Endothelial cell of umbilical vein (primary cell): ENCODE measurements at regions not wholly inside any gene's neighbourhood (a gene's known extent, or its start where the extent isn't known, plus 50 kb on each side); places are given as distances from the start of the nearest gene placed in this dataset.

Source experiments
- BruUV-seq: library from RNA; stranded (reverse); fragments of 400-500 nt; replicated peaks from 2 replicates; lab custom pipeline; 2021; lab: Mats Ljungman, UMichigan
- CTCF ChIA-PET: fragments of 300-600, 350-600 bp; sonication (Branson Sonifier 250); formaldehyde crosslinking; loops from one replicate; lab custom pipeline; 2021; ENCODE audit warnings: antibody characterized with exemption, inconsistent platforms; lab: Charles Lee
- POLR2A ChIA-PET: fragments of 300-600, 350-600 bp; sonication (Branson Sonifier 250); formaldehyde crosslinking; loops from one replicate; lab custom pipeline; 2021; ENCODE audit warnings: antibody characterized with exemption, inconsistent platforms; lab: Charles Lee
- DNase-seq: peaks from one replicate; pipeline ENCODE4 v3.0.0-alpha.2; 2011; ENCODE audit warnings: low read depth, low spot score
- FAIRE-seq: peaks from 2 replicates; lab custom pipeline; 2011; peaks lifted over from hg19 to GRCh38; lab: Jason Lieb, UNC
- H2AFZ ChIP-seq: 2 replicates; pipeline ENCODE4 v1.6.0; 2012; ENCODE audit warnings: low read depth, low read length, control low read depth, inconsistent platforms
- H3K27ac ChIP-seq: 2 replicates; pipeline ENCODE4 v1.5.1; 2011; ENCODE audit warnings: low read depth, mild to moderate bottlenecking, control low read depth, low read length, moderate library complexity; ENCODE audit not compliant: insufficient read depth
- H3K27me3 ChIP-seq, 2 experiments: 2 replicates each; pipeline versions ENCODE4 v1.6.0 to v1.6.1; 2011; ENCODE audit warnings: low read length in 2 of 2, mixed read lengths in 1 of 2; ENCODE audit not compliant: control insufficient read depth in 2 of 2, insufficient read depth in 2 of 2
- H3K36me3 ChIP-seq, 2 experiments: 2 replicates in 1 of 2; 3 replicates in 1 of 2; pipeline ENCODE4 v1.5.1; 2011; ENCODE audit warnings: low read length in 2 of 2, mild to moderate bottlenecking in 1 of 2, moderate library complexity in 1 of 2; ENCODE audit not compliant: control insufficient read depth in 2 of 2, insufficient read depth in 2 of 2; ENCODE audit errors: extremely low read depth in 1 of 2
- H3K4me1 ChIP-seq: 3 replicates; pipeline ENCODE4 v1.5.1; 2011; ENCODE audit warnings: mild to moderate bottlenecking, low read length; ENCODE audit not compliant: control insufficient read depth, insufficient read depth; ENCODE audit errors: extremely low read depth
- H3K4me2 ChIP-seq: 2 replicates; pipeline ENCODE4 v1.6.1; 2011; ENCODE audit warnings: low read length, control low read depth, mixed read lengths; ENCODE audit not compliant: insufficient read depth
- H3K4me3 ChIP-seq, 3 experiments: fragments of 200-600 bp in 1 of 3; sonication (generic), shearing (Covaris generic) in 1 of 3; replicated peaks in 1 of 3; 2 replicates each; pipeline ENCODE4 v1.5.1; 2011 to 2016; ENCODE audit warnings: control low read depth in 3 of 3, low read length in 3 of 3, mild to moderate bottlenecking in 2 of 3, inconsistent platforms in 1 of 3, low read depth in 1 of 3, moderate library complexity in 1 of 3; ENCODE audit not compliant: insufficient read depth in 1 of 3
- H3K79me2 ChIP-seq: 2 replicates; pipeline ENCODE4 v1.6.0; 2012; ENCODE audit warnings: low read length, inconsistent platforms; ENCODE audit not compliant: control insufficient read depth, insufficient read depth
- H3K9ac ChIP-seq: replicated peaks from 2 replicates; pipeline ENCODE3; 2011; ENCODE audit warnings: low read length, control low read depth; ENCODE audit not compliant: insufficient read depth; ENCODE audit errors: extremely low read depth
- H3K9me1 ChIP-seq: replicated peaks from 3 replicates; pipeline ENCODE4 v1.6.0; 2011; ENCODE audit warnings: mild to moderate bottlenecking, low read length; ENCODE audit not compliant: control insufficient read depth, insufficient read depth; ENCODE audit errors: extremely low read depth
- H3K9me3 ChIP-seq: replicated peaks from 2 replicates; pipeline ENCODE4 v1.5.1; 2012; ENCODE audit warnings: low read length, inconsistent platforms; ENCODE audit not compliant: control insufficient read depth, insufficient read depth
- H4K20me1 ChIP-seq: replicated peaks from 2 replicates; pipeline ENCODE3; 2011; ENCODE audit warnings: mild to moderate bottlenecking, low read length; ENCODE audit not compliant: control insufficient read depth, insufficient read depth; ENCODE audit errors: extremely low read depth
- EZH2 ChIP-seq: IDR thresholded peaks from 2 replicates; pipeline ENCODE4 v1.6.1; 2012; ENCODE audit warnings: borderline replicate concordance, low read depth, mild to moderate bottlenecking, moderate library complexity, low read length, inconsistent platforms; ENCODE audit not compliant: severe bottlenecking
- FOS ChIP-seq: IDR thresholded peaks from 2 replicates; pipeline ENCODE4 v1.6.1; 2011; ENCODE audit warnings: mild to moderate bottlenecking, low read length, moderate library complexity, borderline replicate concordance; ENCODE audit not compliant: insufficient read depth
- GATA2 ChIP-seq: IDR thresholded peaks from 2 replicates; pipeline ENCODE4 v1.7.0; 2011; ENCODE audit warnings: low read depth, mild to moderate bottlenecking, moderate library complexity, mixed read lengths, low read length; ENCODE audit not compliant: insufficient read length, insufficient read depth
- JUN ChIP-seq: IDR thresholded peaks from 2 replicates; pipeline ENCODE4 v1.6.1; 2011; ENCODE audit warnings: borderline replicate concordance, low read depth; ENCODE audit not compliant: insufficient read length, insufficient read depth
- MAX ChIP-seq: IDR thresholded peaks from 2 replicates; pipeline ENCODE4 v1.6.1; 2011; ENCODE audit not compliant: insufficient read depth, insufficient read length
- MYC ChIP-seq: IDR thresholded peaks from one replicate; pipeline ENCODE4 v1.6.1; 2011; ENCODE audit warnings: mild to moderate bottlenecking, low read depth, low read length
- POLR2A ChIP-seq: IDR thresholded peaks from 2 replicates; pipeline ENCODE4 v1.6.1; 2012; ENCODE audit warnings: low read depth, mild to moderate bottlenecking, control low read depth, low read length
- POLR2AphosphoS5 ChIP-seq: IDR thresholded peaks from 2 replicates; pipeline ENCODE4 v1.6.1; 2012; ENCODE audit warnings: low read depth, mild to moderate bottlenecking, control low read depth, low read length, moderate library complexity; ENCODE audit not compliant: insufficient read depth
- dilution Hi-C: fragments of 300-500 bp; cut with MboI; formaldehyde crosslinking; loops from one replicate; pipeline ENCODE4 v1.15.0; 2019; ENCODE audit warnings: low sequenced_read_pairs; ENCODE audit not compliant: extremely low pct_ligation_motif_present
- intact Hi-C: fragments of 100-400 bp; cut with micrococcal nuclease; formaldehyde crosslinking; loops from one replicate; pipeline ENCODE4 v1.10.0; 2022
- TF ChIP-seq, protein P1 (sequence below), 2 donors: IDR thresholded peaks; 1 replicate in 1 of 2; 2 replicates in 1 of 2; pipeline ENCODE4 v1.5.1; 2011; ENCODE audit warnings: low read length in 2 of 2, mild to moderate bottlenecking in 2 of 2, moderate library complexity in 2 of 2, control low read depth in 1 of 2, inconsistent platforms in 1 of 2, low read depth in 1 of 2; ENCODE audit not compliant: insufficient read depth in 1 of 2; ENCODE audit errors: extremely low read depth in 1 of 2

DNA sequence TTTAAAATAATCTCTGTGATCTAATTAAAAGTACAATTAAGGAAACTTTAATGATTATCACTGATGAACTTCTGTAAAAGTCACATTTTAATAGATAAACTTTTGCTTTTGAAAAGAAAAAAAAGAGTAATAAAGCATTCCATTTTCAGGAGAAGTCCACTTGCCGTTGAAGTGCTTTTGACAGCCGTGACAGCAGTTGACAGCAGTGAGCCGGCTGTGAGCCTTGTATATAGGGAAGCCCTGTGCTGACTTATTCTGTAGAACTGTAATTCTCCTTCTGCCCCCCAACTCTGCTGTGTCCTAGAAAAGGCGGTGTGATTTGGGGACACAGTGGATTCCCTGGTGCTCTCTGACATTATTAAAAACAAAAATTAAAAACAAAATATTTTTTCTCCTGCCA is 78.0 kb downstream of the POM121L12 start:
- no peak overlapping the region for H3K27ac ChIP-seq
- H3K4me3 ChIP-seq = no peak overlapping the region
- H3K36me3 ChIP-seq = no peaks in the 10 kb centered on the region
- no peak overlapping the region for H2AFZ ChIP-seq
- intact Hi-C loops = no loop called here
- no peaks in the 10 kb centered on the region for H3K9me3 ChIP-seq
- TF ChIP-seq POLR2A (no peak), GATA2 (no peak), MAX (no peak)
- TF ChIP-seq, protein P1, sequence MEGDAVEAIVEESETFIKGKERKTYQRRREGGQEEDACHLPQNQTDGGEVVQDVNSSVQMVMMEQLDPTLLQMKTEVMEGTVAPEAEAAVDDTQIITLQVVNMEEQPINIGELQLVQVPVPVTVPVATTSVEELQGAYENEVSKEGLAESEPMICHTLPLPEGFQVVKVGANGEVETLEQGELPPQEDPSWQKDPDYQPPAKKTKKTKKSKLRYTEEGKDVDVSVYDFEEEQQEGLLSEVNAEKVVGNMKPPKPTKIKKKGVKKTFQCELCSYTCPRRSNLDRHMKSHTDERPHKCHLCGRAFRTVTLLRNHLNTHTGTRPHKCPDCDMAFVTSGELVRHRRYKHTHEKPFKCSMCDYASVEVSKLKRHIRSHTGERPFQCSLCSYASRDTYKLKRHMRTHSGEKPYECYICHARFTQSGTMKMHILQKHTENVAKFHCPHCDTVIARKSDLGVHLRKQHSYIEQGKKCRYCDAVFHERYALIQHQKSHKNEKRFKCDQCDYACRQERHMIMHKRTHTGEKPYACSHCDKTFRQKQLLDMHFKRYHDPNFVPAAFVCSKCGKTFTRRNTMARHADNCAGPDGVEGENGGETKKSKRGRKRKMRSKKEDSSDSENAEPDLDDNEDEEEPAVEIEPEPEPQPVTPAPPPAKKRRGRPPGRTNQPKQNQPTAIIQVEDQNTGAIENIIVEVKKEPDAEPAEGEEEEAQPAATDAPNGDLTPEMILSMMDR (IDR thresholded peaks at IDR 0.05; ENCODE audit: extremely low read depth in 1 of 2, insufficient read depth in 1 of 2, low read depth in 1 of 2, low read length in 2 of 2) = no peak
- dilution Hi-C loops = no loop called here
- H3K9ac ChIP-seq = no peak overlapping the region
- H3K4me1 ChIP-seq = peaks cover 6% of the 10 kb centered on the region
- BruUV-seq = no TSS peak
- H3K27me3 ChIP-seq = no peaks in the 10 kb centered on the region
- ChIA-PET CTCF (no interaction called here), POLR2A (no interaction called here)
- DNase-seq = no peak
- H4K20me1 ChIP-seq = no peaks in the 10 kb centered on the region
- no peak for FAIRE-seq
- H3K4me2 ChIP-seq = no peak overlapping the region
- no peaks in the 10 kb centered on the region for H3K79me2 ChIP-seq
- H3K9me1 ChIP-seq = no peaks in the 10 kb centered on the region

DNA sequence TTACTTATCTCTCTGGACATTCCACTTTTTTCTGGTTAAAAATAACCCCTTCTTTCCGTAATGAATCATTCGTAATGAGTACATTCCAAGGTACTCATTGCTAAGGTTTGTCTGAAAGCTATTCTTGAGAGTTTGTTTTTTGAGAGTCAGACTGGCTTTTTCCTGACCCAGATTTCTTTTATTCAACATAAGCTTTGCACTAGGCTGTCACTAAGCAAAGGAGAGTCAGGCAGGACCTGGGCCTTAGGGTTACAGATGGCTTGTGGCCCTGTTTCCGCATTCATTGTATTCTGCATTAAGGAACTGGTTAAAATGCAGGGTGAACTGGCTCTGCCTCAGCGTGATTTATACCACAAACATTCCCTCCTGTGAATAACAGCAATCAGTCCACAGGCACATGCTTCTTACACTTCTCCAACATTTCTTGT is 84.1 kb downstream of the POM121L12 start:
- intact Hi-C loops (loop anchor here (1.0 kb wide), 7 partner anchors 23 to 850 kb away; no protein-coding TSS in a partner anchor), dilution Hi-C loops (no loop called here)
- Histone ChIP-seq H3K27me3 (no peaks in the 10 kb centered on the region), H3K4me2 (peak overlapping the region; percentile 63), H3K4me3 (no peak overlapping the region), H3K9me1 (no peaks in the 10 kb centered on the region), H4K20me1 (no peaks in the 10 kb centered on the region), H3K27ac (peak overlapping the region; percentile 95), H3K79me2 (no peaks in the 10 kb centered on the region), H3K4me1 (peaks cover 27% of the 10 kb centered on the region), H3K9ac (peak overlapping the region; percentile 85), H2AFZ (peak overlapping the region; percentile 1), H3K36me3 (no peaks in the 10 kb centered on the region), H3K9me3 (no peaks in the 10 kb centered on the region)
- TF ChIP-seq, protein P1 (IDR thresholded peaks at IDR 0.05; ENCODE audit: extremely low read depth in 1 of 2, insufficient read depth in 1 of 2, low read depth in 1 of 2, low read length in 2 of 2) = no peak
- no peak for TF ChIP-seq POLR2A
- TF ChIP-seq MYC = peak; percentile 68
- TF ChIP-seq POLR2AphosphoS5 = peak; percentile 69
- peak; percentile 36 for TF ChIP-seq MAX
- TF ChIP-seq JUN = peak; percentile 91
- TF ChIP-seq EZH2 = no peak
- peak; percentile 78 for TF ChIP-seq FOS
- peak; percentile 62 for TF ChIP-seq GATA2
- DNase-seq = peak; percentile 99
- CTCF ChIA-PET = interaction anchor here (0.7 to 1.6 kb wide), 7 partner anchors 9 to 1101 kb away, joined by 3 to 5 read pairs (median 3); no protein-coding TSS in a partner anchor
- POLR2A ChIA-PET = interaction anchor here (0.7 to 1.4 kb wide), 2 partner anchors 100 to 850 kb away, joined by 3 read pairs; no protein-coding TSS in a partner anchor
- no TSS peak for BruUV-seq
- FAIRE-seq = peak; percentile 92
